Activated CD8-positive, alpha-beta memory T cell treated with anti-CD3 and anti-CD28 coated beads, Interleukin-2, amount 50 U/mL, for 1 hour (primary cell): ENCODE measurements at regions not wholly inside any gene's neighbourhood (a gene's known extent, or its start where the extent isn't known, plus 50 kb on each side); places are given as distances from the start of the nearest gene placed in this dataset.

Experiments used
- DNase-seq: peaks from one replicate; pipeline ENCODE4 v3.0.0-alpha.2; 2020; ENCODE audit errors: extremely low read depth

DNA sequence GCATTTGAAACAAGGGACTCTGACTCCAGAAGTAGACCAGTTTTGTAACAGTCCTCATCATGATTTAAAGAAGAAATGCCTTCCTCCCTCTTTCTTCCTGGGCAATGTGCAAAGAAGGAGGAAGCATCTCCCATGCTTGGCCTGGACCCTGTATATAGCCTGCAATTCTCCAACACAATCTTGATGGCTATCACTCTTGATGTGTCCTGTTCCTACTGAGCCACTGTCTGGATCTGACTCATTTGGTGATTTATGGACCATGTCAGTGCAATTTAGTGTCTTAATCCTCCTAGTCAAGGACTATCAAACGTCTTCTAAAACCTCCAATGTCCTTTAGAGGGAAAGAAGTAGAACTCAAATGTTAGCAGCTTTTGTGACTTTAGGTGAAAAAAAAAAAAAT, 697.3 kb downstream of the TLR4 start:
- DNase-seq, result no peak

DNA sequence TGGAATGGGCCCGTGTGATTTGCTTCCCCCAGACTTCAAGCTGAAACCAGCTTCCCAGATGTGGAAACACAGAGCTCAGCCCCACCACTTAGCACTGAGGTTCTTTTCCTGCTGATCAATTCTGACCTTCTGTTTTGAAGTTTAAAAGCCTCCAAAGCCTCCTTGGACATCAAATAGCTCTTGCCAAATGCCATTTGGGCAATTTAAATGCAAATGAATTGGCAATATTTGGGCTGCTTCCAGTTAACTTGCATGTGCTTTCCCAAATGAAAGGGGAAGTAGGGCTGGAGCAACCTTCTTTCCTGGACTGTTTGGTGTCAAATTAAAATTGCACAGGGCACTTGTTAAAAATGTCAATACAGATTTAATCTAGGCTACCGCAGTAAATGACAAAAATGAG, 710.5 kb downstream of the TLR4 start:
- DNase-seq, result no peak

DNA sequence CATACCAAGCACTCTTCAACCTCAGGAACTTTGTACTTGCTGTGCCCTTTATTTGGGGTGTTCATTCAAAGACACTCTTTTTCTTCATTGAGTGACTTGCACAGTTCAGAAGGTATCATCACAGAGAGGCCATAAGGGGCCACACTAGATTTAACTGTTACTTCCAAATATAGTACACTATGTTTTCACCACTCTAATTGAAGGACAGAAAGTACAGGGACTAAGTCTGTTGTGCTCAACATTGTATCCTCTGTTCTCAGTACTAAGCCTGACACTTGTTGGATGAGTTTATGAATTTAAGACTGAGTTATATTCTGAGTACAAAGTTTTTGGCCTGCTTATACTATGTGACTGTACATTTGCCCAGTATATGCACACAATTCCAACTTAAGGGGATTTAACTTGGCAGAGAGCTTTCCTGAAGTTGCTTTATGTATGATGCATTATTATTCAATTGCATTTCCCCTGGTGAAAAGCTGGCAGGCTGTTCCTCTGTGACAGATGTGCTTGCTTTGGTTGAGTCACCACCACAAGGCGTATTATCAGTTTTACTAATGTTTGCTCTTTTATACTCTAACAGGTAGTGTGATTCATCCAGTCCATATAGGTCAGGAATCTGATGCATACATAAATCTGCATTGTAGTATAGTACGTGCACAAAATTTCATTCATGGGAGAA, 714.8 kb downstream of the TLR4 start:
- no peak for DNase-seq

DNA sequence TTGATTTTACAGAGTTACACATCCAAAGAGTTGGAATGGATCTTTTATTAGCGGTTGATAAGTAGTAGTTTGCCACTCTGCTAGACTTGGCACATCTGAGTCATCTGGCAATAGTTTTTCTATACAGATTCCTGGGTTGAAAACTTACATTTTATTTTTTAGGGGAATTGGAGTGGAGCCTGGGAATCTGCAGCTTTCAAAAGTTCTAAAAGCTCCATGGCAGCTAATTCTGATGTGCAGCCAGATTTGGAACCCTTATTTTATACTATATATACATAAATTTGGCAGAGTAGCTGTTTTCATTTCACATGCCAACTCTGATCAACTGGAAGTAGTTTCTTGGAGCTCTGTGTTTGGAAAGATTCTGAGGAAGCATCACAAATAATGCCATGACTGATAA, 715.5 kb downstream of the TLR4 start:
- no peak for DNase-seq

DNA sequence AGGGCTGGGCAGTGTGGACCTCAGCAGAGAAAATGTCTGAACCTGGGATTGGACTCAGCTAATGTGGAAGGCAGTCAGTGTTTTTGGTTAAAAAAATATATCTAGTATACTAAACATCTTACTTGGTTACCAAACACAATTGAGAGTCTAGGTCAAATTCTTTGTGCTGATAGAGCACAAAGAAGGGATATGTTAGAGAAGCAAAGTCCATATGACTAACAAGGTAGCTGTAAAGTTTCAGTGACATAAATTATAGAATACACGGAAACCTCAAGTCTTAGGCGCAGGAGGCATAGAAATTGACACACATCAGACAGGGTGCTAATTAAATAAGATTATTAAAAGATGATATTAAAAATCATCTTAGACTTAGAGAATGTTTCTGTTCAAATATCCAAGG, 718.3 kb downstream of the TLR4 start:
- DNase-seq, result no peak

DNA sequence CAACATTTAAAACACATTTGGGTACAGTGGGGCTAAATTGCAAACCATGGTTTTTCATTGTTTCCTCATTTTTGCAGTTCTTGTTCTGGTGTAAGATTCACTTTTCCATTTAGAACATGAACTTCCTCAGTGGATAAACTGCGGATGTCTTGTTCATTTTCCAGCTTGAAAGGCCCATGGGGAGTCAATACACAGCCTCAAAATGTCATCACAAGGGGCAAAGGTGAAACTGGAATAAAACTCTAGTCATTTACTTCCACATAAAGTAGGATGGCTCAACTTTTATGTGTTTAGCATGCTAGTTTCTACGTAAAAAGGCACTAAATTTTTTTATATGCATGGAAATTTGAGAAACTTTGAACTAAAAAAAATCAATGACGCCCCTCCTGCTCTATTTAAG, 718.8 kb downstream of the TLR4 start:
- no peak for DNase-seq

DNA sequence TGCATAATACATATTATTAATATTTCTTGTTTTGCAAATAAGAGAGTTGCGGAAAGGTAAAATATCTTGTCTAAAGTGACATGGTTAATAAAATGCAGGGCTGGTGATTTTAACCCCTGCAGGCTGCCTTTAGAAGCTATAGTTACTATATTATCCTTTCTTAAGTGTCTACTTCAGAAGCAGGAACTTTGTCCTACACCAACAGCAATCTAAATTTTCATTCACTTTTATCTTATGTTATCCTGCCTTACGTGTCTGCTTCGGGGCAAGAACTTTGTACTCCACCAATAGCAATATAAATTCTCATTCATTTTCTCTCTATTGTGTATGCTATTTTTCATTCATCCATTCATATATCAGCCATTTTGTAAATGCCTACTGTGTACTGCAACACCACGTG, 719.5 kb downstream of the TLR4 start:
- DNase-seq, result no peak

DNA sequence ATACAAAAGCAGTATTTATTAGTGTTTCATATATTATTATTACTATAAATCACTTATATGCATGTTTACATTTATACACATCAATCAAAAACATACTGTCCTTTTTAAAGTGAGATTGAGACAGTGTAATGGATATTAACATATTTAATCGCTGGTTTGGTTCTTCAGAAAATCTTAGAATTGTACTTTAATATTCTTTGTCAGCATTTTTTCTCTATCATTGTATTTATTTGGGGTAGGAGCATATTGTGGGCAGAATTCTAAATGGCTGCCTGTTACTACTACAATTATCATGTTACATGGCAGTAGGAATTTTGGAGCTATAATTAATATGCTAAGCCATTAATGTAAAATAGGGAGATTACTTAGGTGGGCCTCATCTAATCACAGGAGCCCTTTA, 722.6 kb downstream of the TLR4 start:
- no peak for DNase-seq

DNA sequence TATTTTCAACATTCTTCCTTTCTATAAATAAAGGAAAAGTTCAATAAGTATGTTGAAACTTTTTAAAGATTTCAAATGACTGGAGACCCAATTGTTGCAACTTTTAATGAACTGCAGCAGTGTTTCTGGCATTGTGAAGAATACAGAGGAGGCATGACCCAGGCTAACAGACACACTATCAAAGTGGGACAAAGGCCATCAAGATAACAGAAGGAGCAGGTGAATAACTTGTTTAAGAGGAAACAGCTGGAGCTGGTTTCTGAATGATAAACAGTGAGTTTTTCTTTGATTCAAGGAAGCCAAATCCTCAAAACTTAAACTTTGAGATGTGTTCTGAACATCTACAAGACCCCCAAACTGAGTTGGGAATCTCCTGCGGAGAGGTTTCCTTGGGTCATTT, 734.6 kb downstream of the TLR4 start:
- no peak for DNase-seq

DNA sequence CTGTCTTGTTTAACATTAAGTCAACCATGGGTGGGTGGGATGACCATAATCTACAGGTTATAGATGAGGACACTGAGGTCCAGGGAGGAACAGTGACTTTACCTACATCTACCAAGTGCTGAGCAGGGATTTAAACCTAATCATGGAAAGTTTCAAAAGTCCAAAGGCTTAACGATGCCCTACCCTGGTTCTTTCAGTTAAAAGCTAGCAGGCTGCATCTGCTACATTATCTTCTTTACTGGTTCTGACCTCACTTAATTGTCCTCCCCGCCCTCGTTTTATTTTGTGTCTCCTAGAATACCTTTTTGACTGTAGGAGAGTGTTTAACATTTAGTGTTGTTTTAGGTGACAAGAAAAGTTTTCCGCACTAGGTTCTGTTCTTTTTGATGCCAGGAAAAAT, 735.2 kb downstream of the TLR4 start:
- no peak for DNase-seq

DNA sequence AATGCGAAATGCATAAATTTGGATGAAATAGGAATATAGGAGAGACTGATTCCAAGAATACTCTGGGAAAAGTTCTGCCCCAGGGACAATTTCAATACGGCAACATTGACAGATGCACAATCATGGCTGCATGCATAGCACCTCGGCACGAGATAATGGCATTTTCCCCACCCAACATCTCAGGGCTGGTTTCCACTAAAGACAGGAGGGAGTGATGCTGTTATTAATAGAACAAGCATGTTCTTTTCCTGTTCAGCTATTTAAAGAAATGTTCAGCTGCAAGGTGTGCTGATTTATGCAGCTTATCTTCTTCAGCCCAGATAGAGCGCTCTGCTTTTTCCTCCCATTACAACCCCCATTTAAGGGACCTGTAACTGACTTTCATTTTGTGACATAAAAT, 740.2 kb downstream of the TLR4 start:
- DNase-seq, result no peak

DNA sequence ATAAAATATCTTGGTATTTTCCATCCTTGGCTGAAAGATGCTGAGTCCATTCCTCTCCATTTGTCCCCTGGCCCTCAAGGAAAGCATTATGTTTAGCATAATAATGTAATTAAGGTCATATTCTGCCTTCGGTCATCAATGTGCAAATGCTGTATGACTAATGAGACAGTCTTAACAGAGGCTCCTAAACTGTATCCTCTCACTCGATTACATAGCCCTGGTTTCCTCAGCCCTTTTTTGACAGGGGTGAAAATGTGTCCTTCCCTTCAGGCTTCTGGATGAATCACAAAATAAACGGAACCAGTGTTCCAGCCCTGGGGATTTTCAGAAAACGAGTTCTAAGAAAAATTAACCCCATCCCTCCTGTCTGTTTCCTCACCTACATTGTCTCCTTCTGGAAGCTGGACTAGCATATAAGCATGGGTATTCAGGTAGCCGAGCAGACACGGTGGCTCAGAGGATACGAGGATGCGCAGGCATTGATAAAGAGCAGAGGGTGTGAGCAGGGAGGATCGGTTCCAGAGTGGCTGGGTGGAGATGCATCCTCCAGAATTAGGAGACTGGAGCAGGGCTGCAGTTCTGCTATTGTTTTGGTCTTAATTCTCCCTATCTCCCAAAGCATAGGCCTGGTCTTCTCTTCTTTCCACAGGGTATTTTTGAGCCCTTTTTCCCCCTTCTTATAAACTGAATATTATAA, 742.9 kb downstream of the TLR4 start:
- no peak for DNase-seq

DNA sequence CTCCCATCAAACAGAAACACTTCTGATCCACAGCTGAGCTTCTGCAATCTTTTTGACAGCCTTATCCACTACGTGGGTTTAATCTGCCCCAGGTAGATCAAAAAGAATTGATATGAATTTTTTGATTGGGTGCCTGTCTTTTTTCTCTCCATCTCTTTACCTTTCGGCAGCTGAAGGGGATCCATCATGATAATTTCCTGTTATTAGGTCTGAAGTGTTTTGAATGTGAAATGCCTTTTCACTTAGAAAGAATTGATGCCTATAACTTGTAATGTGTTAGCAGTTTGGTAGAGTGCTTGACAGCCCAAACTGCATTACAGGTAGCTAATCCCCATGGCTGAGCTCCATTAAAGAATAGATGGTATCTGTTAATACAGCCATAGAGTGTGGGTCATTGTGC, 745.4 kb downstream of the TLR4 start:
- DNase-seq, result no peak

DNA sequence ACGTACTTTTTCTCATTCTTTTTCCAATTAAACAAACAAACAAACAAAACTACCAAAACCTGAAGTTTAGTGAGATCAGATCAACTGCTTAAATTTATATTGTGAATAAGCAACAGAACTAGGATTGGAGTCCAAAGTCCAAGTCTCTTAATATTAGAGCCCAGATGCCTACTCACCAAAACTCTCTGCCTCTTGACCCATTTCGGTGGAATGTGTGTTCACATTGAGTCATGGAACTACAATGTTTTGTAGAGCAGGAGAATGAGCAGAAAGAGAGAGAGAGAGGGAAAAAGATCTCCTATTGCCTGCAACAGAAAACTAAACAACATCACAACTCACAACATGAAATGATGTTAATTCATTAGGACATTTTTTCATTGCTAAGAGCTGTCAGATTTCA, 751.1 kb downstream of the TLR4 start:
- DNase-seq, result no peak

DNA sequence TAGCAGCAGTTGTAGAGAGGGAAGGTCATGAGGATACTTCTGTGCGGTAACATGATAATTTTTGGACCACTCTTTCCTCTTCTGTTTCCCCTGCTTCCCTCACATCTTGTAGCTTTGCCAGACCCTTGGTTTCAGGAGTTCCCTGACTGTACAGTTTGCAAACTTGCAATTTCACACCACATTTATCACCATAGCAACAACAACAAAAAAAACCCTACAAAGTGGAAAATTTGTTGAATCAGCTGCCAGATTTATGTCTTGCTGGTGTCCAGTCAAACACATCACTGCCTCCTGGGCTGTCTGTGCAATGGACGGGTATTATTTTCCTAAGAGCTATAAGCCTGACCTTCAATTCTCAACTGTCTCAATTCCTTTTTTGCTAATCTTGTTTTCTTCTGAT, 751.6 kb downstream of the TLR4 start:
- DNase-seq, result no peak

DNA sequence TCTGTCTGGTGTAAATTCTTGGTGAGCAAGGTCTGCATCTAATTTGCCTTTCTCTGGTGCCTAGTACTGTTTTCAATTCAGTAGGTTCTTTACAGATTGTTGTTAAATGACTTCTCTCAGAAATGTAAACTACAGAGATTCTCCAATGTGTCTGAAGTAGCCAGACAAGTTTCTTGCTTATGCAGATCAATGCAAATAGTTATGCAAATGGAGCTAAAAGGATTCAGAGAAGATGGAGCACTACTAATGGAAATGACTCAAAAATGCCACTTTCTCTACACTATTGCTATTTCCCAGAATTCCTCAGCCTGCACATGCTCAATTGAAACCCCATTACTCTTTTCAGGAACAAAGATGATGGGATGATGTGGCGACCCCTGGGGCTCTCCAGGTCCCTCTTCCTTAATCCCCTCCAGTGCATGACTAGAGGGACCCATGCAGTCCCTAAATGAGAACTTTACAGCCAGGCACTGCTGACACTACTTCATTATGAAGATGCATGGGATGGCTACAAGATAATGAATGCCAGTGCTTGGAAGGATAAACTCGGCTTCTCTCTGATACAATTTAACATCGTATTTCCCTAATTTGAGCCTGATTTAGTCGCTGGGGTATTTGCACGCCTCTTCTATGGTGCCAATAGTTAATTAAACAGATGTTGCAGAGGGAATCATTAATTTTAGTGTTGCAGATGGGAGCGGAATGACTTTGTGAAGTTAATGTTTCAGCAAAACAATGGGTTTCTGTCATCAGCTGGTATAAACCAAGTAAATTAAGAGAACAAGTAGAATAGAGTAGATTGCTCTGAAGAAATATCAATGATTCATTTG, 753.2 kb downstream of the TLR4 start:
- DNase-seq, result no peak

DNA sequence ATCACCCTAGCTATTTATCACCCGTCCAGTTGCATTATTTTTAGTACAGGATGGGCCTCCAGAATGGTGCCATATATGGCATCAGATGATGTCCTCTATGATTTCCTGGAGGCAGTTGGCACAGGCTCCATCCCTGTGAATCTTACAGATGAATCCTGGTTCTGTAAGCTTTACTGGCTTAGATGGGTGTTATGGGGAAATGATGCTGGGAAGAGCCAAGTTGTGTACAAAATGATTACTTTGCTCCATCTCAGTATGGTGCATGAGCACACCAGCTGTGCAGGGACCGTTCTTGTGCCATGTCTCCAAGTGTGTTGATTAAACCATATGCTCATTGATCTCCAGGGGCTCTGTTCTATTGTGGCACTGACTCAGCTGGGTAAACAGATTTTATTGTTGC, 755.7 kb downstream of the TLR4 start:
- no peak for DNase-seq

DNA sequence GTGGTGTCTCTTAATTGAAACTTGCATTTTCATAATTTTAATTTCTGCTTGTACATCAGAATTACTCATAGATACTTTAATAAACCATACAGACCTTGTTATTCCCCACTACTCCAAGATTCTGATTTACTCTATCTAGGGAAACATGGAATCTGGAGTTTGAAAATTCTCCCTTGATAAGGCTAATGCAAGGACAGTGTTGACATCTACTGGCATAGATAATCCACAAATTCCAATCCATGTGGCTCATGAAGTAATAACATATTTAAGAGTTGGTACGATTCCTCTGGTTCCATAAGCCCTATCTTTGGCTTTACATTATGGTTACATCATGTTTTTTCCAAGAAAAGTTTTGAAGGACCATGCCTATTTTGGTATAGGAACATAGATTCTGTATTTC, 759.2 kb downstream of the TLR4 start:
- DNase-seq, result no peak

DNA sequence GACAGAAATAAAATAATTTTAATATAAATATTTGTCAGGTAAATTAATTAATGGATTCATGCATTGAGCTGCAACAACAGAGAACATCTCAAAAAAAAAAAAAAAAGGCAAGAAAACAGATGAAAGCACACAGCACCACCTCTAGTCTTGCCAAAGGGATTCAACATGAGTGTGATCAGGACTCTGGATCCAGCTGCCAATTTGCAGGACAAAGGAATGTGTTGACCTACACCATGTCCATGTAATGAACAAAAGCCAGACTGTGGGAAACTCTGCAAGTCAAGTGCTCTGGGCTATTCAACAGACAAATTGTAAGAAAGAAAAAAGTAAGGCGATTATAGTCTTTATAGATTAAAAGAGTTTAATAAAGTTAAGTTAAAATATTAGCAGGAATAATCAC, 769.3 kb downstream of the TLR4 start:
- DNase-seq, result no peak

DNA sequence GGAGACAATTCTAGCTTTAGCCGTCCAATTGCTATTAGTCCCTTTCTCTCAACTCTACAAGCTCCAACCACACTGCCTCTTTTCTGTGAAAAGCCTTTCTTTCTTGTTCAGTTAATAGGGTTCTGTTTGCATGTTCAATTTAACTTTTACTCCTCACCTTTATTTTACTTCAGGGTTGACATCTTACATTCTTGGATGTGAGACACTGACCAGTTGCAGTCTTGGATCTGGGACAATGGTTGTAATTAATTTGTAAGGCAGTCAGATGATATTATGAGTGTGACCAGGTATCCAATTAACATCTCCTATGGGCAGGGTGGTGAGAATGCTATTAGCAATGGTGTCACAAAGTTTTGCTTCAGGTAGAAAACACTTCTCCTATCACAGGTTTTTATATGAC, 774.5 kb downstream of the TLR4 start:
- DNase-seq, result no peak

DNA sequence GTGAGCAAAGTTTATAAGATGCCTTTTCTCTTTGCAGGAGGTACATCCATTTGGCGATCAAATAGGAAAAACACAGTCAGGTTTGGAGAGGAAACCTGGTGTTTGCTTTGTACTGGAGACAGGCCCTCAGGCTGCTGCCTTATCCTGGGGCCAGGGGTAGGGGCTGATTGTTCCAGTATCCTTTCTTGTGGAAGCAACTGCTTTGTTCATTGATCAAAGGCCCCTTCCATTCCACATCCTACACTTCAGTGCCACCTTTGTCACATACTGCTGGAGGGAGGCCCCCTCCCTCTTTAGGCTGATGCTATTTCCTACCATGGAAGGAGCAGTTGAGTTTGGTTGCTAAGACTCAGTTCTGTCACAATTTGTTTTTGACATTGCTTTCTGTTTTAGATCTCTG, 778.1 kb downstream of the TLR4 start:
- no peak for DNase-seq

DNA sequence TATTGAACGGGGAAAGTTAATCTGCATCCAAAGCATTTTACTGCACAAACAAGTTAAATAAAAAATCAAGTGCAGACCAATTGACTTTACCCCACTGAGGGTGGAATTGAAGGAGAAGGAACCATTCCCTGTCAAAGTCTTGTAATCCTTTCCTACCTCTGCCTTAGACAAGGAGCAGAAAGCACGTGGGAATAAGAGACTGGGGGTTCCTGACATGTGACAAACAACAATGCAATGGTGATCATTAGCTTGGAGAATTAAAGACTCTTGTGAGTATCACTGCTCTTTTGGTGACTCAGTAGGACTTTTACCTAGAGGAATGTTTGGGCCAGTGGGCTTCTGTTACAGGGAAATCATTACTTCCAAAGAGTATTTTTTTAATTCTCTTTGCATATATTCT, 779.5 kb downstream of the TLR4 start:
- no peak for DNase-seq

DNA sequence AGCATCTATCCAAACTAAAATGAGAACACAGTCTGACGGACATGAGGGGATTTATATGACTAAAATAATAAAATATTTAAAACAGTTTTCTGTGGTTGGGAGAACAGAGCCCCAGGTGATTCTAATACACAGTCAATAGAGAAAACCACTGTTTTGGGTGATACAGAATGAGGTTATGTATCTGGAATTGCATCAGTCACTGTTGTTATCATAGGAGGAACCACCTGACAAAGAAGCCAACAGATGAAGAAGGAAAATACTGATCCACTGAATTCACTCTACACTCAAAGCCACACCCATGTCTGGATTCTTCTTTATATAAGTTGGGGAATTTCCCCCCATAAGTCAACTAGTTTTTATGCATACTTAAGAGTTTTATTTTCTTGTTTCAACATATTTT, 799.0 kb downstream of the TLR4 start:
- DNase-seq, result no peak
